Stimulated activated CD8-positive, alpha-beta memory T cell treated with anti-CD3 and anti-CD28 coated beads, Interleukin-15, amount 100 ng/mL, for 4 hours (primary cell): ENCODE measurements at regions not wholly inside any gene's neighbourhood (a gene's known extent, or its start where the extent isn't known, plus 50 kb on each side); places are given as distances from the start of the nearest gene placed in this dataset.
"Not testable (repeated sequence)": the region's sequence is repeated elsewhere in the genome, so short reads cannot be mapped to it uniquely, and the experiment has no call there.

Experiments
- DNase-seq, 2 donors: peaks; one replicate each; pipeline ENCODE4 v3.0.0-alpha.2; 2020; ENCODE audit warnings: low read depth in 2 of 2

- not testable (repeated sequence) for DNase-seq
Observed at GRCh38 chr5:177664737-177665136, 64.8 kb downstream of the B4GALT7 start.

GRCh38 chr5:177665172-177665571 lies 65.2 kb downstream of the B4GALT7 start:
- DNase-seq, result not testable (repeated sequence)

GRCh38 chr5:177665960-177666359 lies 66.0 kb downstream of the B4GALT7 start:
- not testable (repeated sequence) for DNase-seq

GRCh38 chr5:177671035-177671754 lies 71.3 kb downstream of the B4GALT7 start:
- not testable (repeated sequence) for DNase-seq

- peak; percentile 53 to 66 for DNase-seq
Observed at GRCh38 chr5:177671755-177672690, 72.1 kb downstream of the B4GALT7 start.
